CD4-positive, CD25-positive, alpha-beta regulatory T cell (primary cell): ENCODE measurements at regions not wholly inside any gene's neighbourhood (a gene's known extent, or its start where the extent isn't known, plus 50 kb on each side); places are given as distances from the start of the nearest gene placed in this dataset.
"Not testable (repeated sequence)": the region's sequence is repeated elsewhere in the genome, so short reads cannot be mapped to it uniquely, and the experiment has no call there.

Source experiments
- ATAC-seq, 2 donors: fragments of 150-1000 bp; cut with Tn5 transposase; one replicate each; pipeline ENCODE4 v1.10.0; 2021; ENCODE audit warnings: low read depth in 2 of 2, moderate number of reproducible peaks in 2 of 2, moderate library complexity in 1 of 2
- DNase-seq, 3 donors: peaks; one replicate each; pipeline versions ENCODE4 v3.0.0 to v3.0.0-alpha.2; 2012 to 2022; ENCODE audit warnings: mixed read lengths in 1 of 3
- H3K27ac ChIP-seq: one replicate; pipeline ENCODE4 v1.7.0; 2013; ENCODE audit warnings: mild to moderate bottlenecking, low read length; ENCODE audit not compliant: insufficient read depth, poor library complexity, severe bottlenecking
- H3K27me3 ChIP-seq: one replicate; pipeline ENCODE4 v1.7.0; 2013; ENCODE audit warnings: low read length; ENCODE audit not compliant: control insufficient read depth, insufficient read depth
- H3K36me3 ChIP-seq: one replicate; pipeline ENCODE4 v1.7.0; 2013; ENCODE audit warnings: mild to moderate bottlenecking, low read length, moderate library complexity; ENCODE audit not compliant: control insufficient read depth, insufficient read depth
- H3K4me1 ChIP-seq: 2 replicates; pipeline ENCODE4 v1.7.0; 2013; ENCODE audit warnings: mild to moderate bottlenecking, low read length; ENCODE audit not compliant: insufficient read depth, control insufficient read depth, poor library complexity, severe bottlenecking
- H3K4me3 ChIP-seq: one replicate; pipeline ENCODE4 v1.7.0; 2013; ENCODE audit warnings: low read depth, mild to moderate bottlenecking, low read length, moderate library complexity
- H3K9me3 ChIP-seq, 2 experiments: 1 replicate in 1 of 2; 2 replicates in 1 of 2; pipeline ENCODE4 v1.7.0; 2013; ENCODE audit warnings: low read length in 2 of 2, mild to moderate bottlenecking in 1 of 2, moderate library complexity in 1 of 2; ENCODE audit not compliant: control insufficient read depth in 2 of 2
- H3K27ac Mint-ChIP-seq, 3 donors: one replicate each; pipeline ENCODE4 v1.8.0; 2020 to 2022; ENCODE audit warnings: mild to moderate bottlenecking in 3 of 3, mixed read lengths in 3 of 3, moderate library complexity in 2 of 3
- H3K27me3 Mint-ChIP-seq: one replicate; pipeline ENCODE4 v1.8.0; 2022; ENCODE audit warnings: mild to moderate bottlenecking, mixed read lengths
- H3K36me3 Mint-ChIP-seq: one replicate; pipeline ENCODE4 v1.8.0; 2020; ENCODE audit warnings: mixed read lengths
- H3K4me1 Mint-ChIP-seq, 4 donors: one replicate each; pipeline ENCODE4 v1.8.0; 2020 to 2022; ENCODE audit warnings: mixed read lengths in 4 of 4, mild to moderate bottlenecking in 1 of 4
- H3K4me3 Mint-ChIP-seq, 4 donors: one replicate each; pipeline ENCODE4 v1.8.0; 2020 to 2022; ENCODE audit warnings: mild to moderate bottlenecking in 4 of 4, mixed read lengths in 4 of 4, moderate library complexity in 3 of 4
- H3K9me3 Mint-ChIP-seq, 7 donors: one replicate each; pipeline ENCODE4 v1.8.0; 2020 to 2022; ENCODE audit warnings: mixed read lengths in 7 of 7, mild to moderate bottlenecking in 3 of 7, moderate library complexity in 2 of 7

GRCh38 chr7:113563257-113563656, 355.6 kb downstream of the PPP1R3A start:
- ATAC-seq, H3K4me3 Mint-ChIP-seq, H3K27ac ChIP-seq, H3K4me3 ChIP-seq, DNase-seq, H3K9me3 Mint-ChIP-seq, H3K27me3 ChIP-seq, H3K36me3 ChIP-seq, H3K4me1 Mint-ChIP-seq, H3K36me3 Mint-ChIP-seq, H3K27me3 Mint-ChIP-seq, H3K4me1 ChIP-seq, H3K9me3 ChIP-seq, H3K27ac Mint-ChIP-seq: not testable (repeated sequence)

DNA sequence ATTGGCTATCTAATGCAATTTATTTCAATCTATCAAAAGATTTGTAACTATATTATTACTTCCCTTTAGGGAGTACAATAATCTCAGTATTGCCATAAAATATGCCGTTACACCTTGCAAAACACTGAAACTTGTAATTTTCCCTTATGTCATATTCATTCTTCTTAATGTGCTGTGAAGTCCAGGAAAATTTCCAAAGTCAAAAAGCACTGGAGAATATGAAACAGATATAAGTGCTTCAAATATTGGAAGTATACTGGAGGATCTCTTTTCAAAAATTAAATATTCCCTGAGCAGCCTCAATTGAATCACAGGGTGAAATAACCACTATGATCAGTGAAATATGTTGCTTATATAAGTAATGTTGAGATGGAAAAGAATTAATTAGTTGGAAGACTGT, 356.0 kb downstream of the PPP1R3A start:
- H3K27me3 ChIP-seq = no peaks in the 10 kb centered on the region
- no peak overlapping the region for H3K27ac Mint-ChIP-seq
- no peaks in the 10 kb centered on the region for H3K4me1 Mint-ChIP-seq
- H3K36me3 Mint-ChIP-seq = no peaks in the 10 kb centered on the region
- DNase-seq = no peak
- H3K4me3 ChIP-seq = no peak overlapping the region
- H3K9me3 ChIP-seq = peaks cover 0 to 2% of the 10 kb centered on the region in 2 experiments
- H3K27ac ChIP-seq = no peak overlapping the region
- no peak overlapping the region for H3K4me3 Mint-ChIP-seq
- no peaks in the 10 kb centered on the region for H3K27me3 Mint-ChIP-seq
- H3K36me3 ChIP-seq = no peaks in the 10 kb centered on the region
- H3K9me3 Mint-ChIP-seq = peaks cover 0 to 4% (median 0%) of the 10 kb centered on the region in 7 donors
- ATAC-seq = no peak
- H3K4me1 ChIP-seq = no peaks in the 10 kb centered on the region

- H3K4me1 ChIP-seq = no peaks in the 10 kb centered on the region
- no peak overlapping the region for H3K27ac ChIP-seq
- no peak overlapping the region for H3K4me3 ChIP-seq
- Mint-ChIP-seq H3K4me3 (no peak overlapping the region), H3K27ac (no peak overlapping the region), H3K9me3 (peaks cover 0 to 6% (median 0%) of the 10 kb centered on the region in 7 donors), H3K36me3 (no peaks in the 10 kb centered on the region), H3K4me1 (no peaks in the 10 kb centered on the region), H3K27me3 (no peaks in the 10 kb centered on the region)
- no peaks in the 10 kb centered on the region for H3K36me3 ChIP-seq
- DNase-seq (no peak), ATAC-seq (no peak)
- H3K27me3 ChIP-seq = no peaks in the 10 kb centered on the region
- H3K9me3 ChIP-seq = peaks cover 0 to 2% of the 10 kb centered on the region in 2 experiments
These were observed 356.6 kb downstream of the PPP1R3A start for GRCh38 chr7:113562242-113562641.

- Mint-ChIP-seq H3K9me3 (peaks cover 0 to 6% (median 1%) of the 10 kb centered on the region in 7 donors), H3K4me1 (no peaks in the 10 kb centered on the region), H3K27me3 (no peaks in the 10 kb centered on the region), H3K36me3 (no peaks in the 10 kb centered on the region), H3K27ac (no peak overlapping the region), H3K4me3 (no peak overlapping the region)
- Histone ChIP-seq H3K27ac (no peak overlapping the region), H3K27me3 (no peaks in the 10 kb centered on the region), H3K4me3 (no peak overlapping the region), H3K4me1 (no peaks in the 10 kb centered on the region), H3K9me3 (peaks cover 0 to 2% of the 10 kb centered on the region in 2 experiments), H3K36me3 (no peaks in the 10 kb centered on the region)
- DNase-seq (no peak), ATAC-seq (no peak)
These were observed 357.4 kb downstream of the PPP1R3A start for GRCh38 chr7:113561446-113561845.

DNA sequence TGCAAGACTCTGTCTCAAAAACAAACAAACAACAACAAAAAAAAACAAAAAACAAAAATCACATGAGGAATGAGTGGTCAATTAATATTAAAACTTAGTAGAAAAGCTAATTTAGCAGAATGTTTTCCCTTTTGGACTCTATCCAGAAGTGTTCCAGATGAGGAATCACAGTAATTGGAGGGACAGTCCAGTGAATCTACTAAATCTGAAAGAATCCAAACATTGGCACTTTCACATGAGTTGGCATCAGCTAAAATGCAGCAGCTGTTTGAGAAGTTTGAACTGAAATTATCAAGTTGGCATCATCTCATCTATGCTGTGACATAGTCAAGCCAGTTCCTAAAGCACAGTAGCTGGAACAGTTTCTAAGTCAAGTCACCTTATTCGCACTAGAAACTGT, 367.8 kb downstream of the PPP1R3A start:
- Histone ChIP-seq H3K36me3 (no peaks in the 10 kb centered on the region), H3K27me3 (no peaks in the 10 kb centered on the region), H3K4me3 (no peak overlapping the region), H3K9me3 (no peaks in the 10 kb centered on the region), H3K4me1 (no peaks in the 10 kb centered on the region), H3K27ac (no peak overlapping the region)
- ATAC-seq (no peak), DNase-seq (no peak)
- Mint-ChIP-seq H3K9me3 (peaks cover 0 to 17% (median 3%) of the 10 kb centered on the region in 7 donors), H3K27ac (no peak overlapping the region), H3K27me3 (no peaks in the 10 kb centered on the region), H3K4me1 (no peaks in the 10 kb centered on the region), H3K4me3 (no peak overlapping the region), H3K36me3 (no peaks in the 10 kb centered on the region)

DNA sequence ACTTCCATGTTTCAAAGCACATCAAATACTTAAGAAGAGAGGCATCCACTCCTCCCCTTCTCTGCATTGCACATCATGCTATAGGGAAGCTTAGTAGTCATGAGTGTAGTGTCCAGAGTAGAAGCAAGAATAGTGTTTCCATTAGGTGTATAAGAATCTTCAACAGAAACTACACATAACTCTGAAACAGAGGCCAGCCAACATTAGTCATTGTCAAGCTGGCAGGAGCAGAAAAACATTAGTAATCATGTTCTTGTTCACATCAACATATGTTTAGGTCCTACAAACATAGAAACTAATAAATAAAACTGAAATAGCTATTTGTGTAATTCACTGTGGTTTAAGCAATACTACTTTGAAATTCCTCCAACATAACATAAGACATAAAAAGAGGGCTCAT, 370.2 kb downstream of the PPP1R3A start:
- H3K36me3 ChIP-seq = no peaks in the 10 kb centered on the region
- no peak overlapping the region for H3K27ac Mint-ChIP-seq
- no peaks in the 10 kb centered on the region for H3K9me3 ChIP-seq
- ATAC-seq = no peak
- H3K9me3 Mint-ChIP-seq = peaks cover 0 to 13% (median 3%) of the 10 kb centered on the region in 7 donors
- H3K36me3 Mint-ChIP-seq = no peaks in the 10 kb centered on the region
- no peaks in the 10 kb centered on the region for H3K4me1 Mint-ChIP-seq
- no peak overlapping the region for H3K27ac ChIP-seq
- no peaks in the 10 kb centered on the region for H3K4me1 ChIP-seq
- no peak overlapping the region for H3K4me3 Mint-ChIP-seq
- DNase-seq = no peak
- no peaks in the 10 kb centered on the region for H3K27me3 Mint-ChIP-seq
- H3K4me3 ChIP-seq = no peak overlapping the region
- no peaks in the 10 kb centered on the region for H3K27me3 ChIP-seq

GRCh38 chr7:113548137-113548536, 370.7 kb downstream of the PPP1R3A start:
- DNase-seq (no peak), ATAC-seq (no peak)
- Histone ChIP-seq H3K36me3 (no peaks in the 10 kb centered on the region), H3K9me3 (no peaks in the 10 kb centered on the region), H3K4me3 (no peak overlapping the region), H3K27ac (no peak overlapping the region), H3K27me3 (no peaks in the 10 kb centered on the region), H3K4me1 (no peaks in the 10 kb centered on the region)
- H3K36me3 Mint-ChIP-seq = no peaks in the 10 kb centered on the region
- H3K4me1 Mint-ChIP-seq = no peaks in the 10 kb centered on the region
- H3K9me3 Mint-ChIP-seq = peaks cover 0 to 9% (median 2%) of the 10 kb centered on the region in 7 donors
- H3K27ac Mint-ChIP-seq = no peak overlapping the region
- H3K27me3 Mint-ChIP-seq = no peaks in the 10 kb centered on the region
- no peak overlapping the region for H3K4me3 Mint-ChIP-seq

- H3K27ac Mint-ChIP-seq = no peak overlapping the region
- H3K4me3 ChIP-seq = no peak overlapping the region
- no peaks in the 10 kb centered on the region for H3K4me1 ChIP-seq
- H3K4me3 Mint-ChIP-seq = no peak overlapping the region
- H3K36me3 Mint-ChIP-seq = no peaks in the 10 kb centered on the region
- H3K9me3 ChIP-seq = no peaks in the 10 kb centered on the region
- no peaks in the 10 kb centered on the region for H3K4me1 Mint-ChIP-seq
- ATAC-seq (no peak), DNase-seq (no peak)
- H3K27ac ChIP-seq = no peak overlapping the region
- H3K9me3 Mint-ChIP-seq = peaks cover 0 to 10% (median 2%) of the 10 kb centered on the region in 7 donors
- no peaks in the 10 kb centered on the region for H3K36me3 ChIP-seq
- no peaks in the 10 kb centered on the region for H3K27me3 Mint-ChIP-seq
- no peaks in the 10 kb centered on the region for H3K27me3 ChIP-seq
These were observed 397.3 kb downstream of the PPP1R3A start for GRCh38 chr7:113521468-113521867.
